HCT116 (cell line): ENCODE measurements at regions not wholly inside any gene's neighbourhood (a gene's known extent, or its start where the extent isn't known, plus 50 kb on each side); places are given as distances from the start of the nearest gene placed in this dataset.

Experiments used
- ATAC-seq: fragments of 200-7000 bp; cut with Tn5 transposase; 2 replicates; pipeline ENCODE4 v1.9.1; 2020; ENCODE audit warnings: mild to moderate bottlenecking, moderate library complexity
- BruUV-seq: library from RNA; stranded (reverse); fragments of 400-500 nt; replicated peaks from 2 replicates; lab custom pipeline; 2021; lab: Mats Ljungman, UMichigan
- CTCF ChIA-PET: fragments of 300-600 bp; sonication (Branson Sonifier 250); formaldehyde crosslinking; loops from one replicate; lab custom pipeline; 2021; ENCODE audit warnings: antibody characterized with exemption; lab: Charles Lee
- POLR2A ChIA-PET: fragments of 300-600, 350-600 bp; sonication (Branson Sonifier 250); formaldehyde crosslinking; loops from one replicate; lab custom pipeline; 2021; ENCODE audit warnings: antibody characterized with exemption; lab: Charles Lee
- RAD21 ChIA-PET, 2 experiments: fragments of 300-600 bp; sonication (Branson Sonifier 250); formaldehyde crosslinking; loops; one replicate each; lab custom pipeline; 2023; ENCODE audit warnings: low total read pairs in 2 of 2; ENCODE audit not compliant: uncharacterized antibody in 2 of 2, unreplicated experiment in 2 of 2, low non-redundant PET in 1 of 2; lab: Charles Lee
- DNase-seq: peaks from one replicate; pipeline ENCODE4 v3.0.0-alpha.2; 2010; ENCODE audit warnings: low read depth, low spot score
- H2AFZ ChIP-seq: fragments of 200-600 bp; shearing (Covaris generic), sonication (generic); 2 replicates; pipeline ENCODE4 v1.6.1; 2017; ENCODE audit warnings: low read depth, mixed run types, mixed read lengths, antibody characterized with exemption, low read length; ENCODE audit not compliant: poor library complexity, severe bottlenecking
- H3K27ac ChIP-seq: 2 replicates; pipeline ENCODE4 v1.5.1; 2012; ENCODE audit warnings: low read depth, low read length
- H3K27me3 ChIP-seq: fragments of 200-600 bp; sonication (generic); 2 replicates; pipeline ENCODE4 v1.6.1; 2016; ENCODE audit warnings: mixed run types, low read length, mixed read lengths; ENCODE audit not compliant: insufficient read depth
- H3K36me3 ChIP-seq, 2 experiments: fragments of 200-500 bp in 1 of 2; fragments of 200-600 bp in 1 of 2; sonication (Bioruptor generic) in 1 of 2; sonication (generic) in 1 of 2; 2 replicates each; pipeline versions ENCODE4 v1.5.1 to v1.6.1; 2014 to 2016; ENCODE audit warnings: low read length in 2 of 2, inconsistent platforms in 1 of 2, mixed read lengths in 1 of 2, mixed run types in 1 of 2; ENCODE audit not compliant: insufficient read depth in 2 of 2, control insufficient read depth in 1 of 2
- H3K4me1 ChIP-seq, 2 experiments: fragments of 200-600 bp in 1 of 2; sonication (generic) in 1 of 2; 2 replicates each; pipeline versions ENCODE4 v1.5.1 to v1.6.1; 2012 to 2017; ENCODE audit warnings: low read length in 2 of 2, inconsistent platforms in 1 of 2, mild to moderate bottlenecking in 1 of 2, mixed read lengths in 1 of 2, mixed run types in 1 of 2, moderate library complexity in 1 of 2; ENCODE audit not compliant: insufficient read depth in 2 of 2, control insufficient read depth in 1 of 2
- H3K4me2 ChIP-seq: fragments of 200-600 bp; sonication (generic); 2 replicates; pipeline ENCODE4 v1.6.1; 2017; ENCODE audit warnings: mixed run types, low read length, mixed read lengths
- H3K4me3 ChIP-seq, 2 experiments: fragments of 200-600 bp in 1 of 2; sonication (generic) in 1 of 2; replicated peaks in 1 of 2; 2 replicates each; pipeline ENCODE4 v1.5.1; 2011 to 2016; ENCODE audit warnings: low read length in 2 of 2, control low read depth in 1 of 2, low read depth in 1 of 2, mild to moderate bottlenecking in 1 of 2, mixed read lengths in 1 of 2, mixed run types in 1 of 2
- H3K79me2 ChIP-seq: fragments of 200-600 bp; sonication (generic); 2 replicates; pipeline ENCODE4 v1.6.1; 2017; ENCODE audit warnings: mild to moderate bottlenecking, mixed run types, low read length, moderate library complexity, mixed read lengths; ENCODE audit not compliant: insufficient read depth
- H3K9ac ChIP-seq: fragments of 200-600 bp; sonication (generic); 2 replicates; pipeline ENCODE4 v1.6.1; 2016; ENCODE audit warnings: low read length, mixed read lengths
- H3K9me2 ChIP-seq: fragments of 200-600 bp; sonication (generic), shearing (Covaris generic); 2 replicates; pipeline ENCODE4 v1.6.1; 2017; ENCODE audit warnings: mixed run types, mild to moderate bottlenecking, moderate library complexity; ENCODE audit not compliant: insufficient read depth
- H3K9me3 ChIP-seq, 2 experiments: fragments of 200-500 bp in 1 of 2; fragments of 200-600 bp in 1 of 2; sonication (Bioruptor generic) in 1 of 2; sonication (generic) in 1 of 2; 2 replicates each; pipeline ENCODE4 v1.6.1; 2014 to 2017; ENCODE audit warnings: low read length in 2 of 2, mixed read lengths in 2 of 2, inconsistent platforms in 1 of 2, low read depth in 1 of 2, mild to moderate bottlenecking in 1 of 2, mixed run types in 1 of 2, moderate library complexity in 1 of 2; ENCODE audit not compliant: control insufficient read depth in 1 of 2, insufficient read depth in 1 of 2
- H4K20me1 ChIP-seq: fragments of 200-600 bp; sonication (generic), shearing (Covaris generic); 2 replicates; pipeline ENCODE4 v1.6.1; 2017; ENCODE audit warnings: mixed run types, mild to moderate bottlenecking, moderate library complexity; ENCODE audit not compliant: insufficient read depth
- EGR1 ChIP-seq: IDR thresholded peaks from 2 replicates; pipeline ENCODE4 v1.6.1; 2012; ENCODE audit warnings: low read depth
- EZH2 ChIP-seq: fragments of 200-600 bp; sonication (generic); IDR thresholded peaks from 2 replicates; pipeline ENCODE4 v1.6.1; 2017; ENCODE audit warnings: antibody characterized with exemption, mixed run types
- JUND ChIP-seq: IDR thresholded peaks from 2 replicates; pipeline ENCODE4 v1.6.1; 2012
- POLR2A ChIP-seq: IDR thresholded peaks from 2 replicates; pipeline ENCODE4 v1.7.0; 2011; ENCODE audit warnings: borderline replicate concordance; ENCODE audit not compliant: insufficient read depth, insufficient read length; ENCODE audit errors: extremely low read depth
- SIN3A ChIP-seq: IDR thresholded peaks from 2 replicates; pipeline ENCODE4 v1.6.1; 2012; ENCODE audit warnings: low read depth
- SP1 ChIP-seq: IDR thresholded peaks from 2 replicates; pipeline ENCODE4 v1.6.1; 2012; ENCODE audit warnings: low read depth
- SRF ChIP-seq: IDR thresholded peaks from 2 replicates; pipeline ENCODE4 v1.6.1; 2012; ENCODE audit warnings: low read depth
- TCF7L2 ChIP-seq: IDR thresholded peaks from 2 replicates; pipeline ENCODE4 v1.7.0; 2011; ENCODE audit warnings: borderline replicate concordance, inconsistent platforms; ENCODE audit not compliant: insufficient read depth, insufficient read length; ENCODE audit errors: extremely low read depth
- YY1 ChIP-seq: IDR thresholded peaks from 2 replicates; pipeline ENCODE4 v1.6.1; 2011; ENCODE audit warnings: low read length, low read depth, moderate library complexity, mild to moderate bottlenecking; ENCODE audit not compliant: insufficient replicate concordance; ENCODE audit errors: extremely low read depth
- ZFX ChIP-seq: fragments of 450-650 bp; IDR thresholded peaks from 2 replicates; pipeline ENCODE4 v1.6.1; 2017
- ZNF274 ChIP-seq: fragments of 200-500 bp; sonication (Bioruptor generic); IDR thresholded peaks from 2 replicates; pipeline ENCODE4 v1.6.1; 2014; ENCODE audit warnings: mild to moderate bottlenecking, low read depth, low read length, inconsistent platforms
- intact Hi-C: fragments of 100-400 bp; cut with micrococcal nuclease; formaldehyde crosslinking; loops from 2 replicates; pipeline ENCODE4 v1.10.0; 2022
- TF ChIP-seq, protein P1 (sequence below): IDR thresholded peaks from 2 replicates; pipeline ENCODE4 v1.6.1; 2011; ENCODE audit warnings: mild to moderate bottlenecking, low read length, moderate library complexity; ENCODE audit not compliant: insufficient replicate concordance; ENCODE audit errors: extremely low read depth
- TF ChIP-seq, protein P2 (sequence below): IDR thresholded peaks from 2 replicates; pipeline ENCODE4 v1.6.1; 2012
- TF ChIP-seq, protein P3 (sequence below): IDR thresholded peaks from 2 replicates; pipeline ENCODE4 v1.6.1; 2012; ENCODE audit warnings: low read depth
- TF ChIP-seq, protein P4 (sequence below): IDR thresholded peaks from 2 replicates; pipeline ENCODE4 v1.6.1; 2012

DNA sequence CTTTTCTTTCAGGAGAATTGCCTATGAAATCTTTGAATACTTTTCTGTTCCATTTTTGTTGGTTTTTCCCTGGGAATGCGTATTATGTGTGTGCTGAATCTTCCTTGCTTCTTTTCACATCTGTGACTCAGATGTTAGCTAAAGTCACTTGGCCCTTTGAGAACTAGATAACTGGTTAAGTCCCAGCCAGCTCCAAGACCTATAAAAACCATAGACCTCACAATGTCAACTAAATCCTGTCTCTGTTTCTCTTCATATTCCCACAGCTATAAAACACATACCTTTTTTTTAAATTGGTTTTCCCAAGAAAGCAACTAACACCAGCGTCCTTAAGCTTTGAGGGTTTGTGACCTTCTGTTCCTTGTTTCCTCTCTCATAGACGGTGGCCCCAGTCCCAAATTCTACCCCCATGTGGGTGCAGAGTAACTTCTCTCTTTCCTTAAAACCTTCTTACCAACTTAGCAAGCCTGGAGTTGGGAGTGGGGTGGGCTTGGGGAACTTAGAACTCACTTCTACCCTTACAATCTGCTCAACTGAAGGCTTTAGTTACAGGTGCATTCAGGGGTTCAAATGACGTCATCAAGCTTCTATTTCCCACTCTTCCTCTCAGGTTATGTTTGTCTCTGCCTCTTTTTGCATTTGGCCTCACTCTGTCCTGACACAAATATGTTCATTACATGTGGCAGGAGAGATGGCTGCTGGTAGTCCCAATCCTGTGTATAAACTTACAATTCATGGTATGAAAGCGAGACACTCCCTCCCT is 58.1 kb upstream of the TGIF1 start:
- no TSS peak for BruUV-seq
- Histone ChIP-seq H3K9ac (no peak overlapping the region), H4K20me1 (no peaks in the 10 kb centered on the region), H2AFZ (no peak overlapping the region), H3K36me3 (no peaks in the 10 kb centered on the region), H3K9me2 (no peaks in the 10 kb centered on the region), H3K27ac (no peak overlapping the region), H3K4me2 (no peak overlapping the region), H3K4me3 (no peak overlapping the region), H3K4me1 (peaks cover 4 to 5% of the 10 kb centered on the region in 2 experiments; a peak in 2 of 4 replicates), H3K79me2 (no peaks in the 10 kb centered on the region), H3K9me3 (peaks cover 0 to 4% of the 10 kb centered on the region in 2 experiments; a peak in 2 of 4 replicates), H3K27me3 (no peaks in the 10 kb centered on the region)
- no peak for TF ChIP-seq SIN3A
- POLR2A ChIA-PET, result no interaction called here
- DNase-seq (no peak), ATAC-seq (no peak)
- intact Hi-C loops, result no loop called here
- CTCF ChIA-PET, result no interaction called here
- RAD21 ChIA-PET, result no interaction called here

DNA sequence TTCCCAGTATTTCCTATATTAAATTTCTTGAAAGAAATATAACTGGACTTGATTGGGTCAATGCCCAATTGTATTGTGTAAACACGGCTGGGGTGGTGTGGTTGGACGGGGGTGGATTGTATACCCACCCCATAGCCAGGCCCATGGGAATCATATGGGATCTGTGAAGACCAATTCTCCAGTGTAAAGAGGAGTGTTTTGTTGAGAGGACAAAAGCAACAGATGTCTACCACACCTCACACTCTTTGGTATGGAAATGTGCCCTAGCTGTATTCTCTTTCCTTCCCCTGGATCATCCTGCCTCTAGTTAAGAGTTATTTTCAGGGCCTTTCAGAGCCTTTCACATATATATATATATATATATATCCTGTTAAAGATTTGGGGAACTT is 57.5 kb upstream of the TGIF1 start:
- DNase-seq, result no peak
- ChIA-PET POLR2A (no interaction called here), CTCF (no interaction called here), RAD21 (no interaction called here)
- Histone ChIP-seq H3K79me2 (no peaks in the 10 kb centered on the region), H3K9me2 (no peaks in the 10 kb centered on the region), H3K9ac (no peak overlapping the region), H4K20me1 (no peaks in the 10 kb centered on the region), H3K4me2 (no peak overlapping the region), H3K9me3 (peaks cover 0 to 4% of the 10 kb centered on the region in 2 experiments; a peak in 2 of 4 replicates), H3K36me3 (no peaks in the 10 kb centered on the region), H3K27me3 (no peaks in the 10 kb centered on the region), H2AFZ (no peak overlapping the region), H3K4me1 (peaks cover 5 to 10% of the 10 kb centered on the region in 2 experiments; a peak in 2 of 4 replicates), H3K4me3 (no peak overlapping the region), H3K27ac (no peak overlapping the region)
- intact Hi-C loops, result no loop called here
- no peak for ATAC-seq
- BruUV-seq, result no TSS peak
- TF ChIP-seq SP1, result no peak
- no peak for TF ChIP-seq EZH2
- no peak for TF ChIP-seq YY1
- TF ChIP-seq POLR2A, result no peak
- TF ChIP-seq, protein P1, sequence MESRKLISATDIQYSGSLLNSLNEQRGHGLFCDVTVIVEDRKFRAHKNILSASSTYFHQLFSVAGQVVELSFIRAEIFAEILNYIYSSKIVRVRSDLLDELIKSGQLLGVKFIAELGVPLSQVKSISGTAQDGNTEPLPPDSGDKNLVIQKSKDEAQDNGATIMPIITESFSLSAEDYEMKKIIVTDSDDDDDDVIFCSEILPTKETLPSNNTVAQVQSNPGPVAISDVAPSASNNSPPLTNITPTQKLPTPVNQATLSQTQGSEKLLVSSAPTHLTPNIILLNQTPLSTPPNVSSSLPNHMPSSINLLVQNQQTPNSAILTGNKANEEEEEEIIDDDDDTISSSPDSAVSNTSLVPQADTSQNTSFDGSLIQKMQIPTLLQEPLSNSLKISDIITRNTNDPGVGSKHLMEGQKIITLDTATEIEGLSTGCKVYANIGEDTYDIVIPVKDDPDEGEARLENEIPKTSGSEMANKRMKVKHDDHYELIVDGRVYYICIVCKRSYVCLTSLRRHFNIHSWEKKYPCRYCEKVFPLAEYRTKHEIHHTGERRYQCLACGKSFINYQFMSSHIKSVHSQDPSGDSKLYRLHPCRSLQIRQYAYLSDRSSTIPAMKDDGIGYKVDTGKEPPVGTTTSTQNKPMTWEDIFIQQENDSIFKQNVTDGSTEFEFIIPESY, result no peak
- no peak for TF ChIP-seq ZFX
- TF ChIP-seq SRF, result no peak
- no peak for TF ChIP-seq TCF7L2
- TF ChIP-seq, protein P2, sequence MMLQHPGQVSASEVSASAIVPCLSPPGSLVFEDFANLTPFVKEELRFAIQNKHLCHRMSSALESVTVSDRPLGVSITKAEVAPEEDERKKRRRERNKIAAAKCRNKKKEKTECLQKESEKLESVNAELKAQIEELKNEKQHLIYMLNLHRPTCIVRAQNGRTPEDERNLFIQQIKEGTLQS, result no peak
- TF ChIP-seq, protein P3, sequence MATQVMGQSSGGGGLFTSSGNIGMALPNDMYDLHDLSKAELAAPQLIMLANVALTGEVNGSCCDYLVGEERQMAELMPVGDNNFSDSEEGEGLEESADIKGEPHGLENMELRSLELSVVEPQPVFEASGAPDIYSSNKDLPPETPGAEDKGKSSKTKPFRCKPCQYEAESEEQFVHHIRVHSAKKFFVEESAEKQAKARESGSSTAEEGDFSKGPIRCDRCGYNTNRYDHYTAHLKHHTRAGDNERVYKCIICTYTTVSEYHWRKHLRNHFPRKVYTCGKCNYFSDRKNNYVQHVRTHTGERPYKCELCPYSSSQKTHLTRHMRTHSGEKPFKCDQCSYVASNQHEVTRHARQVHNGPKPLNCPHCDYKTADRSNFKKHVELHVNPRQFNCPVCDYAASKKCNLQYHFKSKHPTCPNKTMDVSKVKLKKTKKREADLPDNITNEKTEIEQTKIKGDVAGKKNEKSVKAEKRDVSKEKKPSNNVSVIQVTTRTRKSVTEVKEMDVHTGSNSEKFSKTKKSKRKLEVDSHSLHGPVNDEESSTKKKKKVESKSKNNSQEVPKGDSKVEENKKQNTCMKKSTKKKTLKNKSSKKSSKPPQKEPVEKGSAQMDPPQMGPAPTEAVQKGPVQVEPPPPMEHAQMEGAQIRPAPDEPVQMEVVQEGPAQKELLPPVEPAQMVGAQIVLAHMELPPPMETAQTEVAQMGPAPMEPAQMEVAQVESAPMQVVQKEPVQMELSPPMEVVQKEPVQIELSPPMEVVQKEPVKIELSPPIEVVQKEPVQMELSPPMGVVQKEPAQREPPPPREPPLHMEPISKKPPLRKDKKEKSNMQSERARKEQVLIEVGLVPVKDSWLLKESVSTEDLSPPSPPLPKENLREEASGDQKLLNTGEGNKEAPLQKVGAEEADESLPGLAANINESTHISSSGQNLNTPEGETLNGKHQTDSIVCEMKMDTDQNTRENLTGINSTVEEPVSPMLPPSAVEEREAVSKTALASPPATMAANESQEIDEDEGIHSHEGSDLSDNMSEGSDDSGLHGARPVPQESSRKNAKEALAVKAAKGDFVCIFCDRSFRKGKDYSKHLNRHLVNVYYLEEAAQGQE, result no peak
- no peak for TF ChIP-seq EGR1
- TF ChIP-seq, protein P4, sequence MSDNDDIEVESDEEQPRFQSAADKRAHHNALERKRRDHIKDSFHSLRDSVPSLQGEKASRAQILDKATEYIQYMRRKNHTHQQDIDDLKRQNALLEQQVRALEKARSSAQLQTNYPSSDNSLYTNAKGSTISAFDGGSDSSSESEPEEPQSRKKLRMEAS, result no peak
- no peak for TF ChIP-seq ZNF274
- TF ChIP-seq JUND, result no peak
